DMS53 (cell line): ENCODE measurements at regions not wholly inside any gene's neighbourhood (a gene's known extent, or its start where the extent isn't known, plus 50 kb on each side); places are given as distances from the start of the nearest gene placed in this dataset.
"Not testable (repeated sequence)": the region's sequence is repeated elsewhere in the genome, so short reads cannot be mapped to it uniquely, and the experiment has no call there.

Experiments used
- DNase-seq: peaks from one replicate; lab custom pipeline; 2025; lab: John Stamatoyannopoulos, UW

GRCh38 chr11:19433367-19433766, 192.6 kb upstream of the E2F8 start:
- no peak for DNase-seq

GRCh38 chr11:19432370-19433061, 191.8 kb upstream of the E2F8 start:
- no peak for DNase-seq

DNA sequence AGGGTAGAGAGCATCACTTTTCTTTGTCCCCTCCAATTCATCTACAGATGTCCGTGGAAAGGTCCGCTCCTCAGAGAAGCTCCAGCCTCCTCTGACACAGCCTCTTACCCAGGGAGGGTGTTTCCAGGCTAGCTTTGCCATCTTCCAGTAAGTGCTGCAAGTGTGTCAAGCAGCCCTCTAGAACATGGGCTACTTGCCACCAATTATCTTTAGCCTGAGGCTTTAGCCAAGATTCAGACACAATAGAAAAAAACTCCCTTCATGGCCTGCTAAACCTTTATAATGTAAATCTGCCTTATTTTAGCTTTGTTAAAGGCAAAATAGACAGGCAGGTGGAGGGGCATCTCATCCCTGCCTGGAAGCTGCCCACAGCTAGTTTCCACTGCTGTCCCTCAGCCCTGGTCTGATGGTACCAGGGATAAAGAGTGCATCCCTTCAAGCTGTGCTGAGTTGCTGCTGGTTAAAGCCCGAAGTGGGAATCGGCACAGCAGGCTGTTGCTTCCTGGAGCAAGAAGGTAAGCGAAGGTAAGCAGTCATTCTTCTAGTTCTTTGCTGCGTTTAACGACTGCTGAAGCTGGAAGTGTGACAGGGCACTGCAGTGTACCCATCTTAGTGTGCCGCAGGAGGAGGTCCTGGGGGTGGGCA, 190.1 kb upstream of the E2F8 start:
- DNase-seq: no peak

DNA sequence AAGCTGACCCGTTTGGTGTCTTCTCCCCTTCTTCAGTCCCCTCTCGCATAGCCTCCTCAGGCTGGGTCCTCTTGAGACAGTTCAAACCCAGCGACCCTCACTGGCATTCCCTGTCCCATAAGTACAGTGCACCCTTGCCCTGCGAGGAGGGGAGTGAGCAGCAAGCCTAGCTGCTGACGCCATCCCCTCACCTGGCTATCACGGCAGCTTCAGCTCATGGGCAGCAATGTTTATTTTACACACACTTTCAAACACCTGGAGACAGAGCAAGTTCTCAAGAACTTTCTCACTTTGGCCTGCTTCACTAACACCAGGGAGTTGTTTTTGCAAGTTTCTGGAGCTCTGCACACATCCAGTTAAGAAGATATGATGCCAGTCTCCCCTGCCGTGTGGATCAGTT, 189.6 kb upstream of the E2F8 start:
- no peak for DNase-seq

GRCh38 chr11:19429108-19429760, 188.5 kb upstream of the E2F8 start:
- DNase-seq: no peak

GRCh38 chr11:19428206-19429002, 187.7 kb upstream of the E2F8 start:
- peak; percentile 64 for DNase-seq

GRCh38 chr11:19426756-19427403, 186.1 kb upstream of the E2F8 start:
- DNase-seq: no peak

GRCh38 chr11:19426011-19426755, 185.4 kb upstream of the E2F8 start:
- no peak for DNase-seq

DNA sequence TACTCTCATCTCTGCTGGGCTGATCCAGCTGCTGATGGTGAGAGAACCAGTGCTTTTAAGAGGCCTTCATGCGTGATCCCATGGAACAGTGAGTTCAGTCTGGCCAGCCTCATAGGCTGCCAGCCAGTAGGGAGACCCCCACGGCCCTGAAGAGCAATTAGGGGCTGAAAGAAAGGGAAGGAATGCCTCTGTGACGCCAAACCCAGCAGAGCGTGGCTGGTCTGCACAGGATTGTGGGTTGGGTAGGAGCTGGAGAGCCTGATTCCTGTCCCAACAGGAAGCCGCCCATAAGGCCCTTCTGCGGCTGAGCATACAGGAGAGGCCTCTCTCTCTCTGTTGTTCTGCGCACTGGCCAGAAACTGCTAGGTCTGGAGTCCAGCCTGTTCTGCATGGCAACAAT, 181.5 kb upstream of the E2F8 start:
- DNase-seq: no peak

GRCh38 chr11:19420868-19421533, 180.3 kb upstream of the E2F8 start:
- DNase-seq: peak; percentile 28

GRCh38 chr11:19419808-19420207, 179.1 kb upstream of the E2F8 start:
- DNase-seq: no peak

GRCh38 chr11:19419021-19419750, 178.4 kb upstream of the E2F8 start:
- DNase-seq: no peak

GRCh38 chr11:19418221-19418620, 177.5 kb upstream of the E2F8 start:
- no peak for DNase-seq

DNA sequence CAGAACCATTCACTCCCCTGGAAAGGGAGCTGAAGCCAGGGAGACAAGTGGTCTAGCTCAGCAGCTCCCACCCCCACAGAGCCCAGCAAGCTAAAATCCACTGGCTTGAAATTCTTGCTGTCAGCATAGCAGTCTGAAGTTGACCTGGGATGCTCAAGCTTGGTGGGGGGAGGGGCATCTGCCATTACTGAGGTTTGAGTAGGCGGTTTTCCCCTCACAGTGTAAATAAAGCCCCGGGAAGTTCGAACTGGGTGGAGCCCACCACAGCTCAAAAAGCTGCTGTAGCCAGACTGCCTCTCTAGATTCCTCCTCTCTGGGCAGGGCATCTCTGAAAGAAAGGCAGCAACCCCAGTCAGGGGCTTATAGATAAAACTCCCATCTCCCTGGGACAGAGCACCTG, 171.3 kb upstream of the E2F8 start:
- DNase-seq: not testable (repeated sequence)

DNA sequence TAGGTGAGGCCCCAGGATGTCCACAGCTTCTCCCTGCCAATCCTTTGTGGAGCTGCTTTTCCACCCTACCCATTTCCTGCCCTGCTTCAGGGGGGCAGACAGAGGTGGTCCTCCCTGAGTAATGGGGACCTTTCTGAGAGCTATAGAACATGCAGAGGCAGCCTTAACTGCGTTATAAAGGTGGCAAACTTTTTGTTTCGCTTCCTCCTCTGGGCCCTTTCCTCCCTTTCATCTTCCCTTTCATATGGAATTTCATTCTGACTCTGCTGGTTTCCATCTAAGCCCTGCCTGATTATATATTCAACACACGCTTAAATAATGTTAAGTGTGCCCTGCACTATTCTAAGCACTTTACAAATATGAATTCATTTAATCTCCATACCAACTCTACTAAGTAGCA, 169.3 kb upstream of the E2F8 start:
- no peak for DNase-seq

GRCh38 chr11:19409307-19409706, 168.6 kb upstream of the E2F8 start:
- DNase-seq: no peak

DNA sequence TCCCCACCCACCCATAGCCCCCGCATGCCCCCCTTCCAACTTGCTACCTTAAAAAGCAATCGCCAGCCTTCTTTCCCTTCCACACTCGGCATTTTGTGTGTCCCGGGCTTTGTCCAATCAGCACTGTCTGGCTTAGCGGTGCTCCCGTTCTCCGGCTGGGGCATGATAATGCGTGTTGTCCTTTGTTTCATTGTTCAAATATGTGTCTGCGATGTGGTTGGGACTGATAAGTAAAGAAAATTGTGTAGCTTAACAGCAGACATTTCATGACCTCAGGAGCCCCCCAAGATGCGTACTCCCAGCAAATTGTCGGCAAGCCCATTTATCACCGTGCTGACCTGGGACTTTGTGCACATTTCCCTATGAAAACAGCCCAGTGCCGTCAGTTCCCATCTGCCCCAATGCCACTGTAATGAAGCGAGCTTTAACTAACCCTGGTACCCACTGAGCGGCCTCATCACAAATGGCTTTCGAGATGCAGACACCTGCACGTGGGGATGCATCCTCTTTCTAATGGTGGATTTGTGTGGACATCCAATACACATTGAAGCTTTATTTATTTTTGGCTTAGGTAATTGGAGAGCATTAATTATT, 167.0 kb upstream of the E2F8 start:
- DNase-seq: no peak

DNA sequence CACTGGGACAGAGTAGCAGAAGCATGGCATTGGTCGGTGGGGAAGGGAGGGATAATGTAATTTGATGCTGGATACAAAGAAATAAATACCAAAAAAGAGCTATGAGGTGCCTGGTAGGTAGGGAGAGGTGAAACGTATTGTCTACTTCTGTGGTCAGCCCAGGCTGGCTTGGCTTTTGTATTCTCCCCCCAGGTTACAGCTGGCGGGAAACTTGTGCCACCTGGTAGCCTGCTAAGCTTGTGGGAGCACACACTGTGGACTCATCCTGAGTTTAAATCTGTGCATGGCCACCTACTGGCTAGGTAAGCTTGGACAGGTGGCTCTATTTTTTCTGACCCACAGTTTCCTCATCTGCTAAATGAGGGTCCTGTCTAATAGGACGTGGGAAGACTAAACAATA, 165.2 kb upstream of the E2F8 start:
- DNase-seq: no peak

GRCh38 chr11:19404787-19405186, 164.0 kb upstream of the E2F8 start:
- no peak for DNase-seq
